HUES48 (cell line): ENCODE measurements at regions not wholly inside any gene's neighbourhood (a gene's known extent, or its start where the extent isn't known, plus 50 kb on each side); places are given as distances from the start of the nearest gene placed in this dataset.

ENCODE experiments used
- H3K27ac ChIP-seq: one replicate; pipeline ENCODE4 v1.7.0; 2013; ENCODE audit warnings: low read depth, low read length, inconsistent platforms
- H3K27me3 ChIP-seq: 2 replicates; pipeline ENCODE4 v1.6.1; 2013; ENCODE audit warnings: mild to moderate bottlenecking, low read length; ENCODE audit not compliant: control insufficient read depth, insufficient read depth
- H3K36me3 ChIP-seq: 2 replicates; pipeline ENCODE4 v1.6.1; 2013; ENCODE audit warnings: low read length; ENCODE audit not compliant: control insufficient read depth, insufficient read depth
- H3K4me1 ChIP-seq: 2 replicates; pipeline ENCODE4 v1.6.1; 2013; ENCODE audit warnings: mild to moderate bottlenecking, low read length; ENCODE audit not compliant: control insufficient read depth, insufficient read depth
- H3K4me3 ChIP-seq: 2 replicates; pipeline ENCODE4 v1.5.1; 2013; ENCODE audit warnings: mild to moderate bottlenecking, low read depth, low read length
- H3K9ac ChIP-seq: 2 replicates; pipeline ENCODE4 v1.6.1; 2013; ENCODE audit warnings: mild to moderate bottlenecking, low read depth, low read length, moderate library complexity
- H3K9me3 ChIP-seq: 2 replicates; pipeline ENCODE4 v1.6.1; 2013; ENCODE audit warnings: low read length; ENCODE audit not compliant: control insufficient read depth, insufficient read depth

DNA sequence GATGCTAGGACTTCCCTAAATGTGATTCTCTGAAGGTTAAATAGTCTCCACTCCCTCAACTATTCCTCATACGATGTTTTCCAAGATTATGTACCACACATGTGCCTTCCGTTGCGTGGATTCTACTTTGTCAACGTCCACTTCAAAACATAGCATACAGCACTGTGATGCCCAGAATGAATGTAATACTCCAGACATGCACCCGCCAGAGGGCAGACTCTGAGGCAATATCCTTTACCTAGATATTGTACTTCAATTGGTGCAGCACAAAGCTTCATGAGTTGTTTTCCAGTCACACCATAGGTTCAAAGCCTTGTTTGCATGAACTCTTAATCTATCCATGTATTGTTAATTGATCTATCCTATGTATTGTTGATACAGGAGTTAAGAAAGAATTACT lies 201.0 kb upstream of the NABP1 start:
- no peak overlapping the region for H3K27ac ChIP-seq
- no peaks in the 10 kb centered on the region for H3K36me3 ChIP-seq
- no peak overlapping the region for H3K4me3 ChIP-seq
- H3K4me1 ChIP-seq: peaks cover 12% of the 10 kb centered on the region
- H3K27me3 ChIP-seq: no peaks in the 10 kb centered on the region
- H3K9me3 ChIP-seq: peaks cover 6% of the 10 kb centered on the region; the same call in 1 of the 2 replicates
- H3K9ac ChIP-seq: no peak overlapping the region

DNA sequence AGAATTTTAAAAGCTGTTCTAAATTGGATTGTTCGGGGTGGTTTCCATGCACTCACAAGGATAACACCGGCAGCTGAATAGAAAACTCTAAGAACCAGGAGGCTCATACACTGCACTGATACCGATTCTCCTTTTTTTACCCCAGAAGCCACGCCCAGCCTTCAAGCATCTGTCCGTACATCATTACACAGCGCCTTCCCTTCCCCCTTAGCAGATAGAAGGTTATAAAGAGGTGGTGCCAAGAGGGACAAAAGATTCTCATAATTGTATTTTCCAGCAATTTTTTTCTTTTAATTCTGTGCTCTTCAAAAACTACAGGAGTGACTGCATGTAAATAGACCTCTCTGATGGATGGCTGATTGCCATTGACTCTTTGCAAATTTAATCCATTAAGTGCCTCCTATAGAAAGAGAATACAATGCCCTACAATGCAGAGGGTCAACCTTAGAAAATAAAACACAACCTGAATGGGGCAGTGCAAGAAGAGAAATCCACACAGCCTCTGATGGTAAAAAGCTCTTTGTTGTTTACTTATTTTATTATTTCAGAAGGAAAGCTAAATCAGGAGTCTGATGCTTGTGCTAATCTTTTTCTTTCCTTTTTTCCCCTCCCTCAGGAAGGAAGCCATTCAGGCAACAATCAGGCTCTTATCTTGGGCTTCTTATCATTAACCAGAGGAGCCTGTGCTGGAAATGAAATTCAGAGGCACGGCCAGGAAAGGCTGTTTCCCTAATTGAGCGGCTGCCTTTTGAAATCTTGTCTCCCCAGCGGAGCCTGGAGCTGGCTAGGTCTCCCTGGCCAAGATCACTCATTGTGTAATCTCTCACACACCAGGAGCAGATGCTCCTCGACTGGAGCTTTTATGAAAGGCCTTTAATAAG lies 198.9 kb upstream of the NABP1 start:
- Histone ChIP-seq H3K27me3 (no peaks in the 10 kb centered on the region), H3K9me3 (peaks cover 19% of the 10 kb centered on the region), H3K36me3 (no peaks in the 10 kb centered on the region), H3K4me3 (no peak overlapping the region), H3K4me1 (peaks cover 12% of the 10 kb centered on the region), H3K9ac (no peak overlapping the region), H3K27ac (peak overlapping the region; percentile 14)

DNA sequence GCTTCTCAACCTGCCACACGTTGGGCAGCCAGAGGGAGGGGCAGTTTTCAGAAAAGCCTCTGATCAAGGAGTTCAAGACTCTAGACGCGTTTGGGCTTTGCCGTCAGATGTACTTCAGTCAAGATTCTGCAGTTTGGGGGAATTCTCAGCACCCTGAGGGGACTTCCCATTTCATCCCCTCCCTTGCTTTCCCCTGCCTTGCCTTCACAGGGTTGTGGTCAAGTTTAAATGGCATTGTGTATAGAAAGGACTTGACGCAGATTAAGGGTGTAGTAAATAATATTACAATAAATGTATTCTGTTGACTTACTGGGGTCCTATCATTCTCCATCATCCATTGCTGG lies 198.3 kb upstream of the NABP1 start:
- no peak overlapping the region for H3K9ac ChIP-seq
- H3K4me1 ChIP-seq: peaks cover 12% of the 10 kb centered on the region
- no peaks in the 10 kb centered on the region for H3K27me3 ChIP-seq
- H3K36me3 ChIP-seq: no peaks in the 10 kb centered on the region
- peaks cover 22% of the 10 kb centered on the region for H3K9me3 ChIP-seq
- peak overlapping the region; percentile 14 for H3K27ac ChIP-seq
- H3K4me3 ChIP-seq: no peak overlapping the region

DNA sequence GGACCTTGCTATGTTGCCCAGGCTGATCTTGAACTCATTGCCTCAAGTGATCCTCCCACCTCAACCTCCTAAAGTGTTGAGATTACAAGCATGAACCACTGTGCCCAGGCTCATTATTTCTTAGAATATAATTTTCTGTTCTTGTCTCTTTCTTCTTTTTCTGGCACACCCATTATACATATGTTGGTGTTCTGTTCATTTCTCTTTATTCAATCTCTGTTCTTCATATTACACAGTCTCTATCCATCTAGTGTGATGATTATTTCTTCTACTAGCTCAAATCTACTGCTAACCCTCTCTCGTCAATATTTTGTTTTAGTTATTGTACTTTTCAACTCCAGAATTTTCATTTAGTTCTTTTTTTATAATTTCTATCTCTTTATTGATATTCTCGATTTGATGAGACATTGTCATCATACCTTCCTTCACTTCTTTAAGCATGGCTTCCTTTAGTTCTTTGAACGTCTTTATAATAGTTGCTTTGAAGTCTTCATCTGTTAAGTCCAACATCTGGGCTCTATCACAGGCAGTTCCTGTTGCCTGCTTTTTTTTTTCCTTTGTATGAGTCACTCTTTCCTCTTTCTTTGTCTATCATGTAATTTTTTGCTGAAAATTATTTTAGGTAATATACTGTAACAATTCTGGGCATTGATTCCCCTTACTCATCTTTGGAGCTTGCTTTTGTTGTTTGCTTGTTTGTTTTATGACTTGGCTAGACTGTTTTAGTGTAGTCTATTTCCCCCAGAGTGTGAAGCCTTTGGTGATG lies 196.4 kb upstream of the NABP1 start:
- no peak overlapping the region for H3K27ac ChIP-seq
- H3K36me3 ChIP-seq: no peaks in the 10 kb centered on the region
- no peak overlapping the region for H3K9ac ChIP-seq
- H3K27me3 ChIP-seq: no peaks in the 10 kb centered on the region
- peaks cover 22% of the 10 kb centered on the region for H3K9me3 ChIP-seq
- H3K4me3 ChIP-seq: no peak overlapping the region
- H3K4me1 ChIP-seq: peaks cover 12% of the 10 kb centered on the region

DNA sequence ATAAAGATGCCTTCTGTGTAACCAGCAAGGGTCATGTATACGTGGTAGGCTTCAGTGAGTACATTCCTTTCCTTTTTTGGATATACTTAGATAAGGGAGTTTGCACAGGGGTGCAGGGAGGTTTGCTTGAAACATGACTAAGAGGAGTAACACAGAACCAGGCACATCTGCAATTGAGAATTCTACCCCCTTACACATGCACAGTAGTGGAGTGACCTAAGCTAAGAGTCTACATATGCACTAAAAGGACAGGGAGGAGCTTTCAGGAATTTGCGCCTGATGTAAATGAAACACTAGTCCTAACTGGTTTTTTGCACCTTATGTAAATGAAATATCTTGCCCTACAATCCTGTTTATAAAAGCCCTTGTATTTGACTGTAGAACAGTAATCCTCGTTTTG lies 194.8 kb upstream of the NABP1 start:
- Histone ChIP-seq H3K36me3 (no peaks in the 10 kb centered on the region), H3K27ac (no peak overlapping the region), H3K4me1 (peaks cover 12% of the 10 kb centered on the region), H3K9ac (no peak overlapping the region), H3K4me3 (no peak overlapping the region), H3K9me3 (peaks cover 22% of the 10 kb centered on the region), H3K27me3 (no peaks in the 10 kb centered on the region)

DNA sequence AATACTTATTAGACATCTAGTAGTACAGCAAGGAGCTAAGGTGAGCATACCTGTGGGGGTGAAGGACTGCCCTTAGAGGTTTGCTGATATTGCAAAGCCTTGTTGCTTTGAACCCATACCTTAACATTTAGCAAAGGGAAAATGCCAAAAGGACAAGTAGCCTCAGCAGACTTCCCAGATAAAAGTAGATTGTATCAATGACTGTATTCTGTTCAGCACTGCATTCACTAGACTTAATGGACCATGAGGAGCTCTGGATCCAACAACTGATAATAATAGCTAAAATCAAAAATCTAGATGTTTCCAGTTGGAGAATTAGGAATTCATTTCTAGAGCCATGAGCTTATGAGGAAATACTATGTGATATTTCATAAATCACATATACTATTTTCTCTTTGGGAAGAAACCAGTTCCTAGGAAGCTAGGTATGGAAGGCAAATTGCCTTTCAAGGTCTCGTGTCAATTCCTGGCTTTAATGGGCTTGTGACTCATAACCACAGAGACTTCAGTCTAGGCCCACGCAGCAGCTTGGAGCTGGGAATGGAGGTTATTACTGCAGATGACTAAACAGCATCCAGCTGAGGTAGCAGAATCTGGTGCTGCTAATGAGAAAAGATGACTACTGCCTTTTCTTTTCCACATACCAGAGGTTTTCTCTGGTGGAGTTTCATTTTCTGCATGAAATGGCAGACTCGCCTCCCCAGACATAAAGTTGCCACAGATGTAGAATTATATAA lies 191.2 kb upstream of the NABP1 start:
- H3K4me1 ChIP-seq: no peaks in the 10 kb centered on the region

DNA sequence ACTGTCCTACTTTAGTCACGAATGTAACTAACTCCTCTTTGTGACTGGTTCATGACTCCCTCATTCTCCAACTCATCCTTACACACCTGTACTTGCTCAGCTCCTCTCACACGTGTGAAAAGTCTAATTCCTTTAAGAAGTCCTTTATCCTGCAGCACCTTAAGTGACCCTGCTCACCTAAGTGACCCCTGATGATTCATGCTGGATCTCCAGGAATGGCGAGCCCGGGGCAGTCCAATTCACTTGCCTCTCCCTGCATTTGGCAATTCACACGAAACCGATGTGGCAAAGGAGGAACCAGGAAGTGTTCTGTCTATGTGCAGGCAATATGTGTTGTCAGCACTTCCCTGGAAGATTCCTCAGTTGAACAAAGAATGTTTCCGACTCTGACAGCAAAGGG lies 189.8 kb upstream of the NABP1 start:
- Histone ChIP-seq H3K9ac (no peak overlapping the region), H3K4me1 (no peaks in the 10 kb centered on the region), H3K27ac (no peak overlapping the region), H3K4me3 (no peak overlapping the region), H3K36me3 (no peaks in the 10 kb centered on the region), H3K9me3 (peaks cover 11% of the 10 kb centered on the region), H3K27me3 (no peaks in the 10 kb centered on the region)

More for the DNA sequence above, 191.2 kb upstream of the NABP1 start:
- Histone ChIP-seq H3K36me3 (no peaks in the 10 kb centered on the region), H3K9me3 (peaks cover 17% of the 10 kb centered on the region), H3K9ac (no peak overlapping the region), H3K27me3 (no peaks in the 10 kb centered on the region), H3K27ac (no peak overlapping the region), H3K4me3 (no peak overlapping the region)

DNA sequence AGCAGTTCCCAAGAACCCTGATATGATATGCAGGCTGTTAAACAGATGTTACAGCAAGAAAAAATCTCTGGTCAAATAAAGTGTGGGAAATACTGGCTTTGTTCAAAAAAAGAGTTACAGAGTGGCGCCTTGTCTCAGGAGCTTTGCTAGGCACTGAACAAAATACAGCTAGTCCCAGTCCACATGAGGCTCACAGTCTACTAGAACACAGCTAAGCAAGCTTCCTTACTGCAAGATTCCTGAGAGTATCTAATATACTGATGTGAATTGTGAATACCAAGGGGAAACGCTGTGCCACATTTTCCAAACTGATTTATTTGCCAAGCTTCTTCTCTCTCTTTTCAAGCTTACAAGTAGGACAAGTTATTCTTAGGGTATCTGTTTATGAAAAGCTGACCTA lies 188.8 kb upstream of the NABP1 start:
- Histone ChIP-seq H3K9ac (no peak overlapping the region), H3K27me3 (no peaks in the 10 kb centered on the region), H3K27ac (no peak overlapping the region), H3K36me3 (no peaks in the 10 kb centered on the region), H3K9me3 (0 out of 2 replicates have a peak, but pooled peaks cover under 1% of the 10 kb centered on the region), H3K4me3 (no peak overlapping the region), H3K4me1 (no peaks in the 10 kb centered on the region)

DNA sequence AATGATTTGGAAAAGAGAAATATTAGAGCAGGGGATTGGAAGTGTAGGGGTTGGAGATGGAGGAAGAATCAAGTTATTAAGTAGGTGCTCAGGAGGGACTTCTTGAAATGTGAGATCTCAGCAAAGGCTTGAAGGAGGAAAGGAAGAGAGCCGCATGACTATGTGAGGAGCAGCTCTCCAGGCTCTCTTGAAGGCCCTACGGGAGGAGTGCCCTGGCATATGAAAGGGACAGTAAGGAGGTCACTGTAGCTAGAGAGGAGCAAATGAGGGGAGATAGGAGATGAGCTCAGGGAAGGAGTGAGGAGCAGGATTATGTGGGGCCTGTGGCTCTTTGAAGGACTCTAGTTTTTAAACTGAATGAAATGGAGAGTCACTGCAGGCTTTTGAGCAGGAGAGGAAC lies 181.1 kb upstream of the NABP1 start:
- Histone ChIP-seq H3K4me3 (no peak overlapping the region), H3K9me3 (no peaks in the 10 kb centered on the region), H3K4me1 (0 out of 2 replicates have a peak, but pooled peaks cover 17% of the 10 kb centered on the region), H3K36me3 (no peaks in the 10 kb centered on the region), H3K27ac (no peak overlapping the region), H3K27me3 (no peaks in the 10 kb centered on the region), H3K9ac (no peak overlapping the region)

DNA sequence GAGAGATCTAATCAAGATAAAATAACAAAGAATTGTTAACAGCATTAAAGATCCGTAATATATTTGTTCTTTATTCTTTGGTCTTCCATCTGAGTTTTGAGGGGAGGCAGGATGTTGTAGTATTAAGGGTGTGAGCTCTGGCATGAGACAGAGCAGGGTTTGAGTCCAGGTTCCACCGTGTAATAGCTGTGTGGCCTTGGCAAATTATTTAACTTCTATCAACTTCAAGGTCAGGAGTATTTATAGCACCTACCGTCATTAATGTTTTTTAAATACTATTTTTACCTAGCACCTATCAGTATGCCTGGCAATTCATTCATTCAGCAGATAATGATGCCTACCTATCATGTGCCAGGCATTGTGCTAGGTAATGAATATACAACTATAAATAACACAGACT lies 180.1 kb upstream of the NABP1 start:
- H3K36me3 ChIP-seq: no peaks in the 10 kb centered on the region
- no peaks in the 10 kb centered on the region for H3K9me3 ChIP-seq
- no peaks in the 10 kb centered on the region for H3K27me3 ChIP-seq
- no peak overlapping the region for H3K4me3 ChIP-seq
- 0 out of 2 replicates have a peak, but pooled peaks cover 17% of the 10 kb centered on the region for H3K4me1 ChIP-seq
- no peak overlapping the region for H3K9ac ChIP-seq
- no peak overlapping the region for H3K27ac ChIP-seq
